Adrenal gland (tissue), 9 donors: ENCODE measurements at regions not wholly inside any gene's neighbourhood (a gene's known extent, or its start where the extent isn't known, plus 50 kb on each side); places are given as distances from the start of the nearest gene placed in this dataset.

Experiments used
- DNase-seq, 7 donors: peaks; one replicate each; pipeline ENCODE4 v3.0.0-alpha.2; 2019 to 2020
- H3K27ac ChIP-seq, 5 donors: fragments of 200-600 bp; sonication (generic) in 4 of 5; 1 replicate in 3 of 5; 2 replicates in 2 of 5; pipeline versions ENCODE4 v1.5.1 to v1.8.0; 2016 to 2020; ENCODE audit warnings: mild to moderate bottlenecking in 1 of 5
- H3K27me3 ChIP-seq: fragments of 200-600 bp; 2 replicates; pipeline ENCODE4 v1.8.0; 2021
- H3K36me3 ChIP-seq, 2 donors: fragments of 200-600 bp; replicated peaks in 1 of 2; 1 replicate in 1 of 2; 2 replicates in 1 of 2; pipeline versions ENCODE4 v1.5.1 to v1.8.0; 2018 to 2022
- H3K4me1 ChIP-seq, 2 donors: fragments of 200-600 bp; replicated peaks in 1 of 2; 1 replicate in 1 of 2; 2 replicates in 1 of 2; pipeline versions ENCODE4 v1.5.1 to v1.8.0; 2018 to 2021
- H3K4me3 ChIP-seq, 4 donors: fragments of 200-600 bp; sonication (generic) in 3 of 4; one replicate each; pipeline ENCODE4 v1.5.1; 2016 to 2018
- H3K9me3 ChIP-seq, 3 donors: fragments of 200-600 bp; sonication (generic) in 1 of 3; replicated peaks in 1 of 3; 1 replicate in 2 of 3; 2 replicates in 1 of 3; pipeline versions ENCODE4 v1.5.1 to v1.8.0; 2016 to 2021
- POLR2A ChIP-seq, 2 donors: fragments of 450-650 bp; IDR thresholded peaks; one replicate each; pipeline ENCODE4 v1.6.1; 2017; ENCODE audit warnings: antibody characterized with exemption in 2 of 2, mild to moderate bottlenecking in 2 of 2, moderate library complexity in 1 of 2
- whole genome bisulfite sequencing, 4 donors: extraction: QIAGEN DNeasy Blood & Tissue Kit in 2 of 4; methylation state at CpG; one replicate each; pipeline versions ENCODE4 v1.1.5 to v1.1.7; 2013 to 2017; 5-methylcytosine and 5-hydroxymethylcytosine counted together
- intact Hi-C, 2 donors: fragments of 100-400 bp; cut with DNase I; formaldehyde crosslinking; loops; one replicate each; pipeline versions ENCODE4 v1.14.1 to v1.15.0; 2022 to 2023
- TF ChIP-seq, protein P1 (sequence below), 6 experiments: fragments of 450-650 bp in 4 of 6; fragments of 200-600 bp in 2 of 6; sonication (generic) in 1 of 6; IDR thresholded peaks; 1 replicate in 5 of 6; 2 replicates in 1 of 6; pipeline versions ENCODE4 v1.5.1 to v1.8.0; 2016 to 2021; ENCODE audit warnings: antibody characterized with exemption in 6 of 6, mild to moderate bottlenecking in 2 of 6, moderate library complexity in 1 of 6
- donor health status: healthy with polysubstance abuse.
- donor health status: Bipolar disorder and iron deficiency.
- donor health status: DM: yes; HTN: yes; CAD: no.
- donor health status: DM: no; HTN: no; CAD: no.
- donor health status: DM: no; HTN: no; CAD: no.

DNA sequence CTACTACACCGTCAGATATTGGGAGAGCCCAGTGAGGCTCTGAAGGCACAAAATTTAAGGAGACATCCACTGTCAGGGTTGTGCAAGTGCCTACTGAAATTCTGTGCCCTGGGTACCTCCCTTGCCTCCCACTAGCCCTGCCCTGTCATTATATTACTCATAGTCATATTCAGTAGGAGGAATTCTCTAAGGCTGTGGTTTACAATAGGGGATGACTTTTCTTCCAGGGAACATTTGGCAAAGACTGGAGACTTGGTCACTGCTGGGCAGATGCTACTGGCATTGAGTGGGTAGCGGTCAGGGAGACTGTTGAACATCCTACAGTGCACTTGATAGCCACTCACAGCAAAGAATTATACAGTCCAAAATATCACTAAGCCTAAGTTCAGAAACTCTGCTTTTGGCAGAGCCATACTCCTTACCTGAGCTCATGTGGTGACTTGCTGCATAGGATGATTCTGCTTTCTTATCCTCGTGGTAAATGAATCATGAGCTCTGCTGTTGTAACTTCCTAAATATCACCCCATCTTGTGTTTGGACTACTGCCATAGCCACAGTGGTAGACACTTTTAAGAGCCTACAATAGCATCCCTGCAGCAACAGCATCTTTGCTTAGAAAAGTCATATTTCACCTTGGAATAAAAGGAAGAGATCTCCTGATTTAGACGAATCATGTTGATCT, 563.4 kb upstream of the PLXNA2 start:
- DNase-seq, result no peak
- 56 to 64% (median 62%) methylated on average over 4 of the region's 4 CpGs for WGBS, 4 donors
- H3K9me3 ChIP-seq, result no peaks in the 10 kb centered on the region

DNA sequence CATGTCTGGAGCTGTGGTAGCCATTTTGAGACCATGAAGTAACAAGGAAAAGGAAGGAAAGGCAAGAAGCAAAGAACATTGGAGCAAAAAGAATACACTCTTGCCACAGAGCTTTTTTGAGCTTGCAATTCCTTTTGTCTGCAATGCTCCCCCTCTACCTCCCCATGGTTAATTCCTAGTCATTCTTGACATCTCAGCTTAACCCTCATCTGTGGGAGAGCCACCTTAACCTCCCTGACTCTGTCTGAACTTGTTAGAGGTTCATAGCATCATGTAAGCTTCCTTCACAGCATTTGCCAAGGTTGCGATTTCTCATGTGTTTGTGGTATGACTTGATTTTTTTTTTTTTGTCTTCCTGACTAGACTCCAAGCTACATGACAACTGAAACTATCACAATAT, 564.1 kb upstream of the PLXNA2 start:
- no peak overlapping the region for H3K4me3 ChIP-seq
- no peaks in the 10 kb centered on the region for H3K27me3 ChIP-seq
- H3K36me3 ChIP-seq, result no peaks in the 10 kb centered on the region
- H3K27ac ChIP-seq, result no peak overlapping the region
- 75 to 91% (median 84%) methylated on average over 1 of the region's 1 CpG for WGBS, 4 donors
- intact Hi-C loops, result no loop called here
- TF ChIP-seq, protein P1, sequence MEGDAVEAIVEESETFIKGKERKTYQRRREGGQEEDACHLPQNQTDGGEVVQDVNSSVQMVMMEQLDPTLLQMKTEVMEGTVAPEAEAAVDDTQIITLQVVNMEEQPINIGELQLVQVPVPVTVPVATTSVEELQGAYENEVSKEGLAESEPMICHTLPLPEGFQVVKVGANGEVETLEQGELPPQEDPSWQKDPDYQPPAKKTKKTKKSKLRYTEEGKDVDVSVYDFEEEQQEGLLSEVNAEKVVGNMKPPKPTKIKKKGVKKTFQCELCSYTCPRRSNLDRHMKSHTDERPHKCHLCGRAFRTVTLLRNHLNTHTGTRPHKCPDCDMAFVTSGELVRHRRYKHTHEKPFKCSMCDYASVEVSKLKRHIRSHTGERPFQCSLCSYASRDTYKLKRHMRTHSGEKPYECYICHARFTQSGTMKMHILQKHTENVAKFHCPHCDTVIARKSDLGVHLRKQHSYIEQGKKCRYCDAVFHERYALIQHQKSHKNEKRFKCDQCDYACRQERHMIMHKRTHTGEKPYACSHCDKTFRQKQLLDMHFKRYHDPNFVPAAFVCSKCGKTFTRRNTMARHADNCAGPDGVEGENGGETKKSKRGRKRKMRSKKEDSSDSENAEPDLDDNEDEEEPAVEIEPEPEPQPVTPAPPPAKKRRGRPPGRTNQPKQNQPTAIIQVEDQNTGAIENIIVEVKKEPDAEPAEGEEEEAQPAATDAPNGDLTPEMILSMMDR (IDR thresholded peaks at IDR 0.05), result no peak
- no peak for TF ChIP-seq POLR2A (IDR thresholded peaks at IDR 0.05)
- no peaks in the 10 kb centered on the region for H3K9me3 ChIP-seq
- DNase-seq, result no peak
- no peaks in the 10 kb centered on the region for H3K4me1 ChIP-seq

More for the DNA sequence above, 563.4 kb upstream of the PLXNA2 start:
- Histone ChIP-seq H3K27ac (no peak overlapping the region), H3K4me1 (no peaks in the 10 kb centered on the region), H3K36me3 (no peaks in the 10 kb centered on the region), H3K27me3 (no peaks in the 10 kb centered on the region), H3K4me3 (no peak overlapping the region)
- TF ChIP-seq, protein P1 (IDR thresholded peaks at IDR 0.05), result no peak
- no peak for TF ChIP-seq POLR2A (IDR thresholded peaks at IDR 0.05)
- intact Hi-C loops, result no loop called here

DNA sequence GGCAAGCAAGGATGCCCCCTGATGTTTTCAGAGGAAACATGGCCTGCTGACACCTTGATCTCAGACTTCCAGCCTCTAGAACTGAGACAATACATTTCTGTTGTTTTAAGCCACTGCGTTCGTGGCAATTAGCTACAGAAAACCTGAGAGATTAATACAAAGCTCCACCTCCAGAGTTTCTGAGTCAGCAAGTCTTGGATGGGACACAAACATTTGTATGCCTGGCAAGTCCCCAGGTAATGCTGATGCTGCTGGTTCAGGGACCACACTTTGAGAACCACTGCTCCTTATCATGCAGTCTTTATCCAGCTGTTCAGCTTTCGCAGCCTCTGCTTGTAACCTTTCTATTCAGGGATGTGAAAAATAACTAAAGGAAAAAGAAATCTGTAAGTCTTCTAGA, 565.7 kb upstream of the PLXNA2 start:
- H3K9me3 ChIP-seq, result no peaks in the 10 kb centered on the region
- intact Hi-C loops, result no loop called here
- H3K27ac ChIP-seq, result no peak overlapping the region
- no peak for DNase-seq
- no peaks in the 10 kb centered on the region for H3K36me3 ChIP-seq
- no peak overlapping the region for H3K4me3 ChIP-seq
- H3K4me1 ChIP-seq, result no peaks in the 10 kb centered on the region
- no peaks in the 10 kb centered on the region for H3K27me3 ChIP-seq
- WGBS, 4 donors, result 55 to 67% (median 60%) methylated on average over 3 of the region's 3 CpGs
- TF ChIP-seq, protein P1 (IDR thresholded peaks at IDR 0.05), result no peak
- no peak for TF ChIP-seq POLR2A (IDR thresholded peaks at IDR 0.05)

DNA sequence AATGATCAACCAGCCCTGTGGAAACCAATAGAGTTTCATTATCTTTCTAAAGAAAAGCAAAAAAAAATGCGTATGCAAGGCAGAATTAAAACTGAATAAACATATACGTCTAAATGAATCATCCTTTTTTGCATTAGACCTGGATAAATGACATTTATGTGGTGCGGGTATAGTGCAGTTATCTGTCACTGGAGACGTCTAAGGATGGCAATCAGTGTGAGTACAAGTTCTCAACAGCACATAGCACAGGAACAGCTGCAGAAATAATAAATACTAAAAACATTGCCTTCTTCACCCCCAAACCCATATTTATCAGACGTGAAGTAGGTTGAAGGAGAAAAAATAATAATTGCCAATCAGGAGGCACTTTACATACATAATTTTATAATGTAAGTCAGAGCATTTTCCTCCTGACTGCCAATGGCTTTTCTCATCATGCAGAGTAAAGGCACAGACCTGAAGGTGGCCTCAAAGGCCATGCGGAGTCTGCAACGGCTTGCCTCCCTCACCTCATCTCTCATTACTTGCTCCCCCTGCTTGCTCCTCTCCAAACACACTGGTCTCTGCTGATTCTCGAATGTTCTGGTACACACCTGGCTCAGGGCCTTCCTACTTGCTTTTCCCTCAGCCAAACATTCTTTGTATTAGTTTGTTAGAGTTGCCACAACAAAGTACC, 574.7 kb upstream of the PLXNA2 start:
- TF ChIP-seq, protein P1 (IDR thresholded peaks at IDR 0.05), result no peak
- TF ChIP-seq POLR2A (IDR thresholded peaks at IDR 0.05), result no peak
- no peaks in the 10 kb centered on the region for H3K9me3 ChIP-seq
- H3K27me3 ChIP-seq, result no peaks in the 10 kb centered on the region
- no peak overlapping the region for H3K27ac ChIP-seq
- H3K4me1 ChIP-seq, result no peaks in the 10 kb centered on the region
- intact Hi-C loops, result no loop called here
- WGBS, 4 donors, result 71 to 80% (median 77%) methylated on average over 8 of the region's 8 CpGs
- DNase-seq, result no peak
- no peak overlapping the region for H3K4me3 ChIP-seq
- no peaks in the 10 kb centered on the region for H3K36me3 ChIP-seq
